ENCODE measurements at regions not wholly inside any gene's neighbourhood (a gene's known extent, or its start where the extent isn't known, plus 50 kb on each side); places are given as distances from the start of the nearest gene placed in this dataset.
"Not testable (repeated sequence)": the region's sequence is repeated elsewhere in the genome, so short reads cannot be mapped to it uniquely, and the experiment has no call there.

DNA sequence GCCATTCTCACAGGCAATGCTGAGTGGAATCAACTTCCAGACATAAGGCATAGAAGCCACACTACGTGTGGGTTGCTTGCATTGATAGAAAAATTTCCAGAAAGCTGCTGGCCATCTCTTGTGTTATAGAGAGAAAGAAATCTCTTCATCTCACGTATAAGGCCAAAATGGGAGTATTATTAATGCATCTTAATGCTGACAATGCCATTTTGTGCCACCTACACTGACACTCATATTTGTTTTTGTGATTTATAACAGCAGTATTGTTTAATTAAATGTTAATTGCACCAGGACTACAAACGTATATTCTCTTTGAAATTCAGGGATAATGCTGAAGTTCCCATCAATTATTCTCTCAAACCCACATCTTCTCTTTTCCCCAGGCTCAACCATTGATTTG, 56.1 kb upstream of the TMEM132D start:
- intact Hi-C loops (cut with DNase I): no loop called here
- DNase-seq (ENCODE audit: low spot score): no peak

GRCh38 chr12:129961091-129961490, 57.3 kb upstream of the TMEM132D start:
- DNase-seq (ENCODE audit: low spot score): no peak
- intact Hi-C loops (cut with DNase I): no loop called here

- intact Hi-C loops (cut with DNase I): no loop called here
Observed at GRCh38 chr12:129961856-129962255, 58.0 kb upstream of the TMEM132D start.

DNA sequence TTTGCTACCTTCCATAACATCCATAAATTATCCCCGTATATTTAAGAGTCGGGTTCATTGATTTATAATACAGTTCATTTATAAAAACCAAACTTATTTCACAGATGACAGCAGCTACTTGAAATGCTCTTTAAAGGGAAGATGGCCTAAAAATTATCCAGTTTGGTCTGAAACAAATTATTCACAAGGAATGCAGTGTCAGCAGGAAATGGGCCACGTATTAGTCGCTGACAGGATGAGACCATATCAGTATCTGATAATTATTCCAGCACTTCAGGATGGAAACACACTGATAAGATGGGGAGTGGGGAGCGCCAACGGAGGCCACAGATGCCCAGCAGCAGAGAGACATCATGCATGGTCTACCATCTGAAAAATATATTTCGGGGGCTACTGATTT, 60.5 kb upstream of the TMEM132D start:
- intact Hi-C loops (cut with DNase I): no loop called here
- DNase-seq (ENCODE audit: low spot score): no peak

More at GRCh38 chr12:129961856-129962255, 58.0 kb upstream of the TMEM132D start:
- DNase-seq (ENCODE audit: low spot score): no peak

GRCh38 chr12:129964826-129965457, 61.1 kb upstream of the TMEM132D start:
- intact Hi-C loops (cut with DNase I): no loop called here
- DNase-seq (ENCODE audit: low spot score): no peak

- intact Hi-C loops (cut with DNase I): no loop called here
- no peak for DNase-seq (ENCODE audit: low spot score)
Observed at GRCh38 chr12:129966146-129966995, 62.5 kb upstream of the TMEM132D start.

DNA sequence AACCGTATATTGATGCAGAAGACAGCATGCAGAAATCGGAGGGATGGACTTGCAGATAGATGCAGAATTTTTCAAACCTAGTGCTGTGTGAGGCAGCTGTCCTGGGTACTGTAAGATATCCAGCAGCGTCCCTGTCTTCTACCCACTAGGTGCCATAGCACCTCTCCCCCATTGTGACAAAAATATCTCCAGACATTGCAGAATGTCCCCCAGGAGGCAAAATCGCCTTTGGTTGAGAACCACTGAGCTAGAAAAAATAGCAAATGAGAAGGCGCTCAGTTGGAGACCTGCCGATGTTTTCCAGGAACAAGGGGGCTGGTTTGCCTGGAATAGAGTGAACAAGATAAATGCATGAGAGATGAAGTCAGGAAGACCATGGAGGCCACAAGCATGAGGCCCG, 67.9 kb upstream of the TMEM132D start:
- no peak for DNase-seq (ENCODE audit: low spot score)
- intact Hi-C loops (cut with DNase I): no loop called here

DNA sequence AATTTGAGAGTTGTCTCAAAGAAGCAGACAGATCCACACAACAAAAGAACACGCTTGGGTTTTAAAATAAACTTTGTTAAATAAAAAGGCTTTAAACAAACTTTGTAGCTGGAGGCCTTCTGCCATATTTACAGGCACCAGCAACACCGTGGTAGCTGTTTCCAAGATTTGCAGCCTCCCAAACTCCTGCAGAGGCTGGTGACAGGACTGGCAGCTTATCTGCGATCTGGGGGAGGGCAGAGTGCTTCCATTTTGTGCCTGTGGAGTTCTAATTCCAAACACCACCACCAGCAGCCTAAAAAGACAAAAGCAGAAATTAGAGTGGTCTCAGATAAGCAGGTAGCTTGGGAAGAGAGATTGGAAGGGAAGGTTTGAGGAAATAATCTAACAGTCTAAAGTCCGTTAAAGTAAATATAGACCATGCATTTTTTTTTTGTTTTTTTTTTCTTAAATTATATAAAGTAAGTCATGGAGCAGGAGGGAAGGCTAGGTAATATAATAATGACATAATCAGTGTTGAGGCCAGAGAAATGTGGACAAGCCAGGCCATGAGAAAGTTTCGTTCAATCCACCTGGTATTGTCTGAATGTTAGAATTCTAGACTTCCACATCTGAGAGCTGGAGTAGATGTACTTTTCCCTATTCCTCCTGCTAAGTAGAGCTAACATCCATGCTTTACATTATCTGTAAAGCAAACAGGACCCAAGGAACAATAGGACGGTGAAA, 69.6 kb upstream of the TMEM132D start:
- intact Hi-C loops (cut with DNase I): no loop called here
- no peak for DNase-seq (ENCODE audit: low spot score)

DNA sequence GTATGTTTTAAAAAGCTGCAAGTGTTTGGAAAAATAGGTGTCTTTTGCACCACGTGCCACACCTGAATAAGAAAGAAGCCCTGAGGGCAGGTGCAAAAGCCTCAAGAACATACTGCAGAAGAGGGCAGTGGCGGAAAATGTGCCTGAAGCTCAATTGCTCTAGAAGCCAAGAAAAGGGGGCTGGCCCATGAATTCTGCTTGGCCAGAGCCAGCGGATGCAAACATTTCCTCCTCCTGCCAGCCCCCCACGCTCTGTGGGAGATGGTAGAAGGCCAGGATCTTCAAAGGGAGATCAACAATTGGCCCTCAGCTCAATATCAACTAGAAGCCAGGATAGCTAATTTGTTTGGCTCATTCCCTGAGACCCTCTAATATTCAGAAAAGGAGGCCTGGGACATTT, 80.3 kb upstream of the TMEM132D start:
- intact Hi-C loops (cut with DNase I): no loop called here
- no peak for DNase-seq (ENCODE audit: low spot score)

- DNase-seq (ENCODE audit: low spot score): no peak
- intact Hi-C loops (cut with DNase I): no loop called here
Observed at GRCh38 chr12:129987841-129988240, 84.0 kb upstream of the TMEM132D start.

- intact Hi-C loops (cut with DNase I): no loop called here
- DNase-seq (ENCODE audit: low spot score): no peak
Observed at GRCh38 chr12:129994634-129995033, 90.8 kb upstream of the TMEM132D start.

GRCh38 chr12:129997239-129997638, 93.4 kb upstream of the TMEM132D start:
- intact Hi-C loops (cut with DNase I): no loop called here
- DNase-seq (ENCODE audit: low spot score): no peak

GRCh38 chr12:130004310-130004877, 100.6 kb upstream of the TMEM132D start:
- intact Hi-C loops (cut with DNase I); DNase-seq (ENCODE audit: low spot score): not testable (repeated sequence)

GRCh38 chr12:130007771-130008170, 103.9 kb upstream of the TMEM132D start:
- DNase-seq (ENCODE audit: low spot score): no peak
- intact Hi-C loops (cut with DNase I): no loop called here

GRCh38 chr12:130008241-130008640, 104.4 kb upstream of the TMEM132D start:
- DNase-seq (ENCODE audit: low spot score): no peak
- intact Hi-C loops (cut with DNase I): no loop called here

DNA sequence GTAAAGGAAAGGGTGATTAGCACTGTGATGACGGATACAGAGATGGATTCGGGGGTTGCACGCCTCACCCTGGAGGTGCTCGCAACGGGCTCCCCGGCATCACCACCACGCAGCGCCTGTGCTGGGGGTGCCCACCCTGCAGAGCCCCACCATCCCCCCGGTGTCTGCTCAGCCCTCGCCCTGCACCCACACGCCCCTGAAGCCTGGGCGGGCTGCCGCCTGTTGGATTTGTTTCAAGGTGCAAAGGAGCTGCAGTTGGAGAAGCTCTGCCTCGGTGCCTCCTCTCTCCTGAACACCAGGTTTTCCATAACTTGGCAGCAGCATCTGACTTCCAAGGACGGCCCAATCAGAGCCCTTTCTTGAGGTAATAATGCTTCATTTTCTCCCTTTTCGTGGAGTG, 106.1 kb upstream of the TMEM132D start:
- DNase-seq (ENCODE audit: low spot score): peak; percentile 61
- intact Hi-C loops (cut with DNase I): no loop called here

- intact Hi-C loops (cut with DNase I): no loop called here
- DNase-seq (ENCODE audit: low spot score): peak; percentile 53
Observed at GRCh38 chr12:130011611-130012385, 108.0 kb upstream of the TMEM132D start.

- intact Hi-C loops (cut with DNase I): no loop called here
- peak; percentile 72 for DNase-seq (ENCODE audit: low spot score)
Observed at GRCh38 chr12:130013771-130014484, 110.1 kb upstream of the TMEM132D start.

DNA sequence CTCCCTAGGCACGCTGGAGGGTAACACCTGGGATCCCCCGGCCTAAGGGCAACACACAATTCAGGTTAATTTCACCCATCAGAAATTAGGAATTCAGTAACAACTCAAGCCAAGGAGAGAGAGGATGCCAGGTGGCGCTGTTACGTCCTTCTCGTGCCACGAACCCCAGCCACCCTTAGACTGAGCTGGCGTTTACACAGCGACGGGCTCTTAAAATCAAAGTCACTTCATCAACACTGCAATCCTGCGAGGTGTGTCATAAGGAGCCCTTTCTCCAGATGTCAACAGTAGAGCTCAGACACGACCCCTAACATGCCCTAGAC, 110.6 kb upstream of the TMEM132D start:
- intact Hi-C loops (cut with DNase I): no loop called here
- peak; percentile 24 for DNase-seq (ENCODE audit: low spot score)
